CD4-positive, alpha-beta T cell treated with Interferon alpha-2 for 1 hour (primary cell): ENCODE measurements at regions not wholly inside any gene's neighbourhood (a gene's known extent, or its start where the extent isn't known, plus 50 kb on each side); places are given as distances from the start of the nearest gene placed in this dataset.
"Not testable (repeated sequence)": the region's sequence is repeated elsewhere in the genome, so short reads cannot be mapped to it uniquely, and the experiment has no call there.

Experiments
- DNase-seq, 2 donors: peaks; one replicate each; pipeline ENCODE4 v3.0.0-alpha.2; 2020 to 2022

GRCh38 chr16:60646631-60647030 is 1389.6 kb downstream of the CDH8 start:
- no peak for DNase-seq

DNA sequence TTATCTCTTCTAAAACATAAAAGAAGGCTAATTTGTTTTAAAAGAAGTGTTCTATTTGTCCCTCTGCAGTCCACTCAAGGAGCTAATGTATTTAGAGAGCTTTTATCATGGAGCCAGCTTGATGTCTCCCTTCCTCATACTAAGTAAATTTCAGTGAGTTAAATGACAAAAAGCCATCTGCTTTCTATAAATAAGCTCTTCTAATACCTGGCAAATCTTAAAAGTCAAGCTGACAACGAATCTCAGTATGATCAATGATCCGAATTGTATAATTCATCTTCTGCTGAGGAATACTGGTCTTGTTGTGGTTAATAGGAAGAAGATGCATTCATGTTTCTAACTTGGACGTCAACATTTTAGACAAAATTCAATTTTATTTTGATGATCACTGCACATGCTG is 1390.7 kb downstream of the CDH8 start:
- no peak for DNase-seq

- no peak for DNase-seq
These were observed 1393.3 kb downstream of the CDH8 start for GRCh38 chr16:60642956-60643355.

DNA sequence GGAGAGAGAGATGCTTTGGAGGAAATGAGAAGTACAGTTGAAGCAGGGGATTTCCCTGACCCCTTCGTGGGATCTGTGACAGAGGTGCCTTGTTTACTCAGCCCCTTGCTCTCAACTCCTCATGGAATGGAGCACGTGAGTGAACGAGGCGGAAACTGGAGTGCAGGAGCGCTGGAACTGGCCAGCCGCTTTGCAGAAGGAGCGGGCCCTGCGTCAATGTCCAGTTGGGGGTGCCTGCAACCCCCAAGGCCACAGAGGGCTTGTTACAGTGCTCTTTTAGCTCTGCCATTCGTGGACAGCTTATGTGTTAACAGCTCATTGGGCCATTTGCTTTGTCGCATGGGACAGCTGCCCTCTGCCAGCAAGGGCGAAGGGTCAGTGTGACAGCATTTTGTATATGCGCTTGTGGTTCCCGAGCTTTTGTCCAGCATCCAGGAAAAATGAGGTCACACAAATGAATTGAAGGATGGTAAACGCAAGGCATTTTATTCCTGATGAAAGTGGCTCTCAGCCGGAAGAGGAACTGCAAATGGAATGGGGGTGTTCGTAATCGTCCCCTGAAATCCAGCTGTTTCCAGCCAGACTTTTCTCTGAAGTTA is 1395.1 kb downstream of the CDH8 start:
- DNase-seq = no peak

GRCh38 chr16:60640038-60640437 is 1396.2 kb downstream of the CDH8 start:
- DNase-seq = no peak

- DNase-seq = not testable (repeated sequence)
These were observed 1399.6 kb downstream of the CDH8 start for GRCh38 chr16:60636636-60637035.

GRCh38 chr16:60636117-60636516 is 1400.1 kb downstream of the CDH8 start:
- no peak for DNase-seq

DNA sequence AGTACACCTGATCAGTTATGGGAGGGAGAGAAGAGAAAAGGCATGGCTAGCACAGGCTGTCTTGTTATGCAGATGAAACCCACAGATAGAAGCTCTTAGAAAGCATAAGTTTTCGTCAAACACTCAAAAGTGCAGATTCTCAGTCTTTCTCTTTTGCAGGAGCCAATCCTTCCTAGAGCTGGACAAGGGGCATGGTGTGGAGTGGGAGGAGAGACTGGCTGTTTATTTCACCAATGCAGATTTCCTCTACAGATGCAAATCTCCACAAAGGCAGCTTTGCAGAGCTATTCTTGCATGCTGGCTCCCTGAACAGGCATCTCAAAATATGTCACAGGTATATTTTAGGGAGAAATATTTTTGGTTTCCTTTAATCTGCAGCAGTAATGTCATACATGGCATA is 1400.7 kb downstream of the CDH8 start:
- no peak for DNase-seq

DNA sequence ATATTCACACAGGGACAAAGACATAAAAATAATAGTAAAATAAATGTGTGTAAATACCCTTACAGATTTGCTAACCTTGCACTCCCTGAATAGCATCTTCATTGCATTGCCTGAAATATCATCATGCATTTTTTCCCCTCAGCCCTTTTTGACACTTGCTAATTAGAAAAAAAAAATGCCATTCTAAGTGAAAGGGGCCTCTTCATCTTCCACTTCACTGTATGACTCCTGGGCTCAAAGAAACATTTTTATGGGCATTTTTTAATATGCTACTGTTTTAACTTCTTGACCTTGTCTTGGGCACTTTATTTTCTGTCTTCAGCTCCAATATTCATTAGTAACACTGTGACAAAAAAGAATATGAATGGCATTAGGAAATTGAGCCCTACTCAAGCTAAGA is 1424.4 kb downstream of the CDH8 start:
- no peak for DNase-seq

DNA sequence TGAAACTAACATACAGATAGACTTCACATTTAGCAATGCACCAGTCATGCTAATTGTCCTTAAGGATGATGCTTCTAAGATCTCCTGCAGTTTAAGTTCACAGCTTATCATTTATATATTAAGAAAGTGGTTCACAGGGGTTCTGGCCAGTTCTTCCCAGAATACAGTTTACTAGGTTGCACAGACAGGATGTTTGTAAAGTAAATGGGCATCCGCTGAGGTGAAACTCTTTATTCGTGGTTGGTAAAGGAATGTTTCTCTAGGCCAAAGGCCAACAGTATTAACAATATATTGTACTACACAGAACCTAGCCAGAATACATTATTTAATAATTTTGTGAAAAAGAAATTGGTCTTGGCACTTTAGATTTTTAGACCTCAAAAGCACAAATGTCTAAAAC is 1427.3 kb downstream of the CDH8 start:
- DNase-seq = no peak

DNA sequence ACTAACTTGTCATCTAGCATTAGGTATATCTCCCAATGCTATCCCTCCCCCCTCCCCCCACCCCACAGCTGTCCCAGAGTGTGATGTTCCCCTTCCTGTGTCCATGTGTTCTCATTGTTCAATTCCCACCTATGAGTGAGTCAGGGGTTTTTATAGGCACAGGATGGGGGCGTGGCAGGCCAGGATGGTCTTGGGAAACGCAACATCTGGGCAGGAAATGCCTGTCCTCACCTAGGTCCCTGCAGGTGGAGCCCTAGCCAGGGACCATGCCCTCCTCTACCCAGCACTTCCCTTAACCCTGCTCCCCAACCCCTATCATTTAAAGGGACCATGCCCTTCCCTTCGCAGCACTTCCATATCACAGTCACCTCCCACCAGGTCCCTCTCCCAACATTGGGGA is 1430.6 kb downstream of the CDH8 start:
- DNase-seq = not testable (repeated sequence)

GRCh38 chr16:60605176-60605575 is 1431.1 kb downstream of the CDH8 start:
- DNase-seq = no peak

GRCh38 chr16:60586493-60586892 is 1449.7 kb downstream of the CDH8 start:
- no peak for DNase-seq

DNA sequence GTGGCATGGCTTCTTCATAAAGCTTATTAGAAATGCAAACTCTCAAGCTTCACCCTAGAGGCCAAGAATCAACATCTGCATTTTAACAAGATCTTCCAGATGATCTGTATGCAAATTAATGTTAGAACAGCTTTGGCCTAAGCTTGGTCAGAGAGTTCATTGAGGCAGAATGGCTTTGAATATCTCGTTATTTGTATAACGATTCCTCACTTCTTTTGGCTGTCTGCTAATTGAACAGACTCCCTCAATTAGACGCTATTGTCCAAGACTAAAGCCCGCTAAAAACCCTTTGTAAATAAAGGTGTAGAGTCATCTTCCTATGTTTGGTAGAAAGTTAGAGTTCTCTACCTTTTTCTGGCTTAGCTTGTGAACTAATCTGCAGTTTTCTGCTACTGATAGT is 1453.7 kb downstream of the CDH8 start:
- no peak for DNase-seq

GRCh38 chr16:60566901-60567300 is 1469.3 kb downstream of the CDH8 start:
- no peak for DNase-seq

DNA sequence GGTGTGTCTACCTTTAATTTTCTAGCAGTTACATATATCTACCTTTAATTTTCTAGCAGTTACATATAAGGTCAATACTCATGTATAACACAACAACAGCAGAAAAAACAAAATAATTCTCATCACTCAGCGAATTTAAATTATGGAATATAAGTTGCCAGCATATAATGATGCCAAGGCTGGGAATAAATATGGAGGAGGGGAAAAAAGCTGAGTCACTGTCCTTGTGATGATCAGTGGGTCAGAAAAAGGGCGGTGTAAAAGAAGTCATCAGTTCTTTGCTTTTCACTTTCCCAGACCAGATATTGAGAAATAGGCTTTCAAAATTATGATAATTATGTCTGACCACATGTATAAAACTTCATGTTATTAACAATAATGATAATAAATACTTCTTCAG is 1471.7 kb downstream of the CDH8 start:
- no peak for DNase-seq

GRCh38 chr16:60563166-60563565 is 1473.1 kb downstream of the CDH8 start:
- no peak for DNase-seq

DNA sequence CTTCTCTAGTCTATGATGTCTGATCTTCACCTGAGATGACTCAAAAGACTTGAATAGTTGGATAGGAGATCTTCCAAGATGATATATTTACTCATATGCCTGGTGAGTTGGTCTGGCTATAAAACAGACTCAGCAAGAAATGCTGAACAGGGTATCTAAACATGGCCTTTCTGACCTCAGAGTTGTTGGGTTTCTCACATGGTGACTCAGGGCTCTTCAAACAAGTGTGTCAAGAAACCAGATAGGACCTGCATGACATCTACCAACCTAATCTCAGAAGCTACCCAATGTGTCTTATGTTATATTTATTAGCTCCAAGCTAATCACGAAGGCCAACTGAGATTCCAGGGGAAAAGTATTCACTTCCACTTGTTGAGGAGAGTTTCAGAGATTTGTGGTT is 1477.3 kb downstream of the CDH8 start:
- no peak for DNase-seq

- no peak for DNase-seq
These were observed 1483.0 kb downstream of the CDH8 start for GRCh38 chr16:60553090-60553757.

- no peak for DNase-seq
These were observed 1494.7 kb downstream of the CDH8 start for GRCh38 chr16:60541535-60541934.

- DNase-seq = no peak
These were observed 1525.3 kb downstream of the CDH8 start for GRCh38 chr16:60510941-60511340.

GRCh38 chr16:60510208-60510607 is 1526.0 kb downstream of the CDH8 start:
- no peak for DNase-seq

DNA sequence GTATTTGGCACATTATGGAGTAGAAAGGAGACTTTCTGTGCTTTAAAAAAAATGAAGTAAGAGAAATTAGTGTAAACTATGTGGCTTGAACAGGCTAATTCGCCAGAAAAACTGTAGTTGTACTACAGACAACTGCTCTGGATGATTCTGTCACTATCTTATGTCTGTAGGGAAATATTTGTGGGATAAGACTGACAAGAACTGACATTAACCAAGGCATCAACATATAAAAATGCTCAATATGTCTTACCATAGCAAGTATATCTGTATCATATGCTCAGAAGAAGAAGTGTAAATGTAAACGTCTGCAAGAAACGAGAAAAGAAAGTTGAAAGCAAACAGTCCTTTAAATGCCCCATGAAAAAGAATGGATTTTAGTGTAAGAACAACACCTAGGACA is 1545.0 kb downstream of the CDH8 start:
- DNase-seq = no peak

DNA sequence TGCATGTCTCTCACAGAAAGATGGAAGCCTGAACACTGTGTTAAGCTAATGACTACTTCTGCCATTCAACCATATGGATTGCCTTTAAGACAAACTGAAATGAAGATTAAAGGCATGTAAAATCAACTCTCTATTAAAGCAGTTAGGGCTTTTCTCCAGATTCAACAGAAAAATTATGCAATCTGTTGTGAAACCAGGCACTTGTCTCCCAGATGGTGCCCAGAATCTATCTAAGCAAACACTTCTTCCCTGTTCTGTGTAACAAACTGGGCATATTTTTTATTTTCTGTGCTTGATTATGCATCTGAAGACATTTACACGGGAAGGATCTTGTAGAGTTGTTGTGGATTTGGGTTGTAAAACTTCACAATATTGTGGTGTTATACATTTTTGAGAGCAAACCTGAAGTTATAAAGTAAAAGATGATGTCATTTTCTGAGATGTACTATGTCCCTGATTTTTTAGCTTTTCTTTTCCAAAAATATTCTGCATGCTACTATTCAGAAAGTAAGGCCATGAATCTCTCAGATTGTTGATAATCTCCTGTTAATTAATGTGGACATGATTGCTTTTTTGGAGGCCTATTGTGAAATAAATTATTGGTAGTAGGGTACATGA is 1550.3 kb downstream of the CDH8 start:
- no peak for DNase-seq

DNA sequence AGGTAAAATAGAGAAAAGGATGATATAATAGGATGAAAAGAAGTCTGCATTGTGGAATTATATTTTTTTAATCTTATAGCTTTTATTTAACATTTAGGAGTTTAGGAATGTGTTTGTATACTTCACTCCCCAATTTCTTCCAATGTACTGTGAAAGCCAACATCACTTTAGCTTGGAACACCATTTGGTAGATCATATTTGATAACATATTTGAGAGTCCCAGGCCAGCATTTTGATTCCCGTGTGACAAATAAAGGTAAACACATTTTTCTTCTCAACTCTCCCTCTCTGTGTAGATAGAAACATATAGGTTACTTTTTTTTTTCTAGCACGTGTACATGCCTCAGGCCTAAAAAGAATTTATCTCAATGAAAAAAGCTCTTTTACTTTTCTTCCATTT is 1551.3 kb downstream of the CDH8 start:
- DNase-seq = no peak
